ENCODE measurements at regions not wholly inside any gene's neighbourhood (a gene's known extent, or its start where the extent isn't known, plus 50 kb on each side); places are given as distances from the start of the nearest gene placed in this dataset.
"Not testable (repeated sequence)": the region's sequence is repeated elsewhere in the genome, so short reads cannot be mapped to it uniquely, and the experiment has no call there.

- H3K27ac ChIP-seq (ENCODE audit: low read depth in 1 of 2, low read length in 2 of 2): no peak overlapping the region
- Mint-ChIP-seq H3K9me3 (no peaks in the 10 kb centered on the region), H3K27me3 (peaks cover 31% of the 10 kb centered on the region), H3K4me1 (ENCODE audit: low read depth) (no peaks in the 10 kb centered on the region), H3K36me3 (ENCODE audit: low read depth) (no peaks in the 10 kb centered on the region), H3K27ac (no peak overlapping the region), H3K4me3 (no peak overlapping the region)
- H3K9me3 ChIP-seq (ENCODE audit: control insufficient read depth in 1 of 2, insufficient read depth in 1 of 2, low read length in 2 of 2): no peaks in the 10 kb centered on the region
- intact Hi-C loops (cut with DNase I, micrococcal nuclease): no loop called here
- POLR2A ChIA-PET: no interaction called here
- no peaks in the 10 kb centered on the region for H3K36me3 ChIP-seq (ENCODE audit: insufficient read depth, low read length)
- DNase-seq: no peak
- no peaks in the 10 kb centered on the region for H3K4me1 ChIP-seq (ENCODE audit: insufficient read depth, low read length)
- H3K4me3 ChIP-seq (ENCODE audit: low read length): no peak overlapping the region
- no peaks in the 10 kb centered on the region for H3K27me3 ChIP-seq (ENCODE audit: control insufficient read depth in 1 of 2, insufficient read depth in 2 of 2, low read length in 2 of 2)
- ATAC-seq (ENCODE audit: poor library complexity): no peak
- TF ChIP-seq, protein P1, sequence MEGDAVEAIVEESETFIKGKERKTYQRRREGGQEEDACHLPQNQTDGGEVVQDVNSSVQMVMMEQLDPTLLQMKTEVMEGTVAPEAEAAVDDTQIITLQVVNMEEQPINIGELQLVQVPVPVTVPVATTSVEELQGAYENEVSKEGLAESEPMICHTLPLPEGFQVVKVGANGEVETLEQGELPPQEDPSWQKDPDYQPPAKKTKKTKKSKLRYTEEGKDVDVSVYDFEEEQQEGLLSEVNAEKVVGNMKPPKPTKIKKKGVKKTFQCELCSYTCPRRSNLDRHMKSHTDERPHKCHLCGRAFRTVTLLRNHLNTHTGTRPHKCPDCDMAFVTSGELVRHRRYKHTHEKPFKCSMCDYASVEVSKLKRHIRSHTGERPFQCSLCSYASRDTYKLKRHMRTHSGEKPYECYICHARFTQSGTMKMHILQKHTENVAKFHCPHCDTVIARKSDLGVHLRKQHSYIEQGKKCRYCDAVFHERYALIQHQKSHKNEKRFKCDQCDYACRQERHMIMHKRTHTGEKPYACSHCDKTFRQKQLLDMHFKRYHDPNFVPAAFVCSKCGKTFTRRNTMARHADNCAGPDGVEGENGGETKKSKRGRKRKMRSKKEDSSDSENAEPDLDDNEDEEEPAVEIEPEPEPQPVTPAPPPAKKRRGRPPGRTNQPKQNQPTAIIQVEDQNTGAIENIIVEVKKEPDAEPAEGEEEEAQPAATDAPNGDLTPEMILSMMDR (IDR thresholded peaks at IDR 0.05): no peak
- CTCF ChIA-PET: no interaction called here
Observed at GRCh38 chr2:55766947-55767346, 73.3 kb upstream of the PNPT1 start.

- H3K27ac Mint-ChIP-seq; ATAC-seq (ENCODE audit: poor library complexity); intact Hi-C loops (cut with DNase I, micrococcal nuclease); CTCF ChIA-PET; H3K36me3 Mint-ChIP-seq (ENCODE audit: low read depth); H3K9me3 ChIP-seq (ENCODE audit: control insufficient read depth in 1 of 2, insufficient read depth in 1 of 2, low read length in 2 of 2); POLR2A ChIA-PET; H3K4me3 Mint-ChIP-seq; H3K4me1 ChIP-seq (ENCODE audit: insufficient read depth, low read length); DNase-seq; H3K27me3 ChIP-seq (ENCODE audit: control insufficient read depth in 1 of 2, insufficient read depth in 2 of 2, low read length in 2 of 2); H3K9me3 Mint-ChIP-seq; H3K4me1 Mint-ChIP-seq (ENCODE audit: low read depth); H3K36me3 ChIP-seq (ENCODE audit: insufficient read depth, low read length); H3K4me3 ChIP-seq (ENCODE audit: low read length); H3K27ac ChIP-seq (ENCODE audit: low read depth in 1 of 2, low read length in 2 of 2): not testable (repeated sequence)
- H3K27me3 Mint-ChIP-seq: peaks cover 39% of the 10 kb centered on the region
Observed at GRCh38 chr2:55765708-55766107, 72.1 kb upstream of the PNPT1 start.

- Mint-ChIP-seq H3K36me3 (ENCODE audit: low read depth) (no peaks in the 10 kb centered on the region), H3K4me1 (ENCODE audit: low read depth) (no peaks in the 10 kb centered on the region), H3K4me3 (no peak overlapping the region), H3K9me3 (no peaks in the 10 kb centered on the region), H3K27ac (no peak overlapping the region), H3K27me3 (peaks cover 45% of the 10 kb centered on the region)
- no peak overlapping the region for H3K27ac ChIP-seq (ENCODE audit: low read depth in 1 of 2, low read length in 2 of 2)
- no peaks in the 10 kb centered on the region for H3K4me1 ChIP-seq (ENCODE audit: insufficient read depth, low read length)
- ChIA-PET POLR2A (no interaction called here), CTCF (no interaction called here)
- H3K9me3 ChIP-seq (ENCODE audit: control insufficient read depth in 1 of 2, insufficient read depth in 1 of 2, low read length in 2 of 2): no peaks in the 10 kb centered on the region
- no peaks in the 10 kb centered on the region for H3K36me3 ChIP-seq (ENCODE audit: insufficient read depth, low read length)
- intact Hi-C loops (cut with DNase I, micrococcal nuclease): no loop called here
- DNase-seq (no peak), ATAC-seq (ENCODE audit: poor library complexity) (no peak)
- no peak overlapping the region for H3K4me3 ChIP-seq (ENCODE audit: low read length)
- TF ChIP-seq, protein P1 (IDR thresholded peaks at IDR 0.05): no peak
- no peaks in the 10 kb centered on the region for H3K27me3 ChIP-seq (ENCODE audit: control insufficient read depth in 1 of 2, insufficient read depth in 2 of 2, low read length in 2 of 2)
Observed at GRCh38 chr2:55763721-55764120, 70.1 kb upstream of the PNPT1 start.

DNA sequence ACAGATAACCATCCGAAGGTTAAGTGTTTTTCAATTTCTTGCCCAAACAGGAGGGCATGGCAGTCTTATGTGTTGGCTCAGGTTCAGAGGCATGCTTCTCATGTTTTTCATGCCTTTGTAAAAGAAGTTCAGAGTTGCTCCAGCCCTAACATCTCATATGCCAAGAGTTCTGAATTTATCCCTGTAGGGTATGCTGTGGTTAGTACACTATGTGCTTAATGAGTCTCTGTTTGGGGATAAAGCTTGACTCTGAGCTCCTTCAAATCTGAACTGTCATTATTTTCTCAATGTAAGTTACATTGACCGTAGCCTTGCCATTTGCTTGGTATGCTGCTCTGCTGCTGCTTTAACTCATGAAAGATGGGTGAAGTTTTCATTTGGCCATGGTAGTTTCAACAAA is 67.9 kb upstream of the PNPT1 start:
- Mint-ChIP-seq H3K27me3 (peaks cover 36% of the 10 kb centered on the region), H3K27ac (no peak overlapping the region), H3K4me1 (ENCODE audit: low read depth) (no peaks in the 10 kb centered on the region), H3K9me3 (no peaks in the 10 kb centered on the region), H3K4me3 (no peak overlapping the region), H3K36me3 (ENCODE audit: low read depth) (no peaks in the 10 kb centered on the region)
- Histone ChIP-seq H3K4me1 (ENCODE audit: insufficient read depth, low read length) (no peaks in the 10 kb centered on the region), H3K27me3 (ENCODE audit: control insufficient read depth in 1 of 2, insufficient read depth in 2 of 2, low read length in 2 of 2) (peaks cover 0 to 2% of the 10 kb centered on the region in 2 experiments), H3K27ac (ENCODE audit: low read depth in 1 of 2, low read length in 2 of 2) (no peak overlapping the region), H3K9me3 (ENCODE audit: control insufficient read depth in 1 of 2, insufficient read depth in 1 of 2, low read length in 2 of 2) (no peaks in the 10 kb centered on the region), H3K4me3 (ENCODE audit: low read length) (no peak overlapping the region), H3K36me3 (ENCODE audit: insufficient read depth, low read length) (no peaks in the 10 kb centered on the region)
- ChIA-PET CTCF (no interaction called here), POLR2A (no interaction called here)
- no peak for ATAC-seq (ENCODE audit: poor library complexity)
- TF ChIP-seq, protein P1 (IDR thresholded peaks at IDR 0.05): no peak
- intact Hi-C loops (cut with DNase I, micrococcal nuclease): no loop called here
- DNase-seq: no peak

Measured in CD4-positive, alpha-beta T cell (primary cell).